GM18867 (cell line): ENCODE measurements at regions not wholly inside any gene's neighbourhood (a gene's known extent, or its start where the extent isn't known, plus 50 kb on each side); places are given as distances from the start of the nearest gene placed in this dataset.
A peak's percentile ranks its signal among the peaks of the same experiment; 100 is the strongest.

Experiments used
- ATAC-seq: cut with Tn5 transposase; IDR thresholded peaks from one replicate; pipeline ENCODE4 v1.9.1; 2021; ENCODE audit warnings: mild to moderate bottlenecking, moderate library complexity; ENCODE audit not compliant: unreplicated experiment

DNA sequence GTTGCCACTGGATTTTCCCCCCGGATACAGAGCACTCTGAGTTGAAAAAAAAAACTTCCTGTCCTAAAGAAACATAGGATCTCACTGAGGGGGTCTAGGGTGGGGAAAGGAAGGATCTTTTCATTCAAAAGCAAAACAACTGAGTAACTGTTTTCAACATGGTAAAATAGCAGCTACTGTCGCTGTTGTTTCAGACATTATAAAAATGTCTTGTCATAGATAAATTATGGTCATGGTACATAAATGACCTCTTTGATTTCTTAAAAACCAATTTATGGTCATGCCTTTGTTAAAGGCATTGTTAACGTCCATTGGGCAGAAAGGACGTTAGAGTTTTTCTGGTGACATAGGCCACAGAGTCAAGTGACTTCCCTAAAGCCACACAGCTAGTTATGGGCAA, 180.4 kb upstream of the DTNBP1 start:
- no peak for ATAC-seq

DNA sequence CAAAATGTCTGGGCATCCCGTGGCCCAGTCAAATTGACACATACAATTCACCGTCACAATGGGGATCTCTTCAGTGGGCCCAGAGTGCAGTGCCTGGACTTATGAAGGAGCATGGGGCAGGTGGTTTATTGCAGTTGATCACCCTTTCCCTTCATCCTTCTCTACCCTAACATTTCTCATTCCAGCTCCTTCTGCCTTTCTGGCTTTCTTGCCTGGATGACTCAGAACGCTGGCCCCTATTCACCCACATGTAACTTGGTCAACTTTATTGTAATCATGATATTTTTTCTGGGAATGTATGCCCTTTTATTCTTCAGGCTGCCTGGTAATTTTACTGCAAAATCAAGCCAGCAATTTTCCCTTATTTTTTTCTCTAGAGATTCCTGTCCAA, 179.9 kb upstream of the DTNBP1 start:
- ATAC-seq = no peak

DNA sequence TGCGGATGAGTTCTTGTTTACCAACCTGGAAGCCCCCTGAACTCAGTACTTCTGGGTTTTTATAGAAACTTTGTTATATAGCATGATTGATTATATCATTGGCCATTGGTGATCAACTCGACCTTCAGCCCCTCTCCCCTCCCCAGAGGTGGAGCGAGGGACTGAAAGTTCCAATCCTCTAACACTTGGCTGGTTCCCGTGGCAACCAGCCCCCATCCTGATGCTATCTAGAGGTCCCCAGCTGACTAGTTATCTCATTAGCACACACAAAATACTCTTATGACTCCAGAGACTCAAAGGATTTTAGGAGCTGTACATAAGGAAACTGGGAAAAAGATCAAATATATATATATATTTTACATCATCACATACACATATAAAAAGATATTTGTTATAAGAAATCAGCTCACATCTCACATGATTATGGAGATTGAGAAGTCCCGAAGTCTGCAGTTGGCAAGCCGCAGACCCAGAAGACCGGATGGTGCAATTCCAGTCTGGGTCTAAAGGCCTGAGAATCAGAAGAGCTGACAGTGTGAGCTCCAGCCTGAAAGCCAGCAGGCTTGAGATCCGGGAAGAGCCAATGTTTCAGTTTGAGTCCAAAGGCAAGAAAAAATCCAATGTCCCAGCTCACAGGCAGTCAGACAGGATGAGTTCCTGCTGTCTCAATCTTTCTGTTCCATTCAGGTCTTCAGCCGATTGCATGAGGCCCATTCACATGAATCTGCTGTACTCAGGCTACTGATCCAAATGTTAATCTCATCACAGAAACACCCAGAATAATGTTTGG, 179.3 kb upstream of the DTNBP1 start:
- no peak for ATAC-seq

DNA sequence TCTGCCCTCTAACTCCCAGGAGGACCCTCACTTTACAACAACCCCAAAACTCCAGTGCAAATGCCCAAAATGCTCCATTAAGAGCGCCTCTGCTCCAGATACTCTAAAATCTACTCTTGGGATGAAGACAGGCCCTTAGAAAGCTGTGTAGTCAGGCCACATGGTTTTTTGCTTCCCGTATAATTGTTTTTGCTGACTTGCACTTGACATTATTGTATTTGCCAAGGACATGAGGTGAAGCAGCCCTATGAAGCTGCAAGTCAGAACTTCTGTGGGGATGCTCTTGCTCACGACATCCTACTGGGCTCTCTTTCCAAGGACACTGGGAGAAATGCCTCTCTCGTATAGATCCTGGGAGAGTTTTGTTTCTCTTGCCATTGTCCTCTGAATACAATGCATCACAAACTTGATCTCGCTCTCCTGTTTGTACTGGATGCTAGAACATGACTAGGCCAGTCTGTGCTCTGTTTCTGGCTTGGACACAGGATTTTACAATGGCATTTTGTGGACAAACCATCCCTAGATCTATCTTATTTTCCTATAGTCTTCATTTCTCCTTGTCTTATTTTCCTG, 177.2 kb upstream of the DTNBP1 start:
- no peak for ATAC-seq

DNA sequence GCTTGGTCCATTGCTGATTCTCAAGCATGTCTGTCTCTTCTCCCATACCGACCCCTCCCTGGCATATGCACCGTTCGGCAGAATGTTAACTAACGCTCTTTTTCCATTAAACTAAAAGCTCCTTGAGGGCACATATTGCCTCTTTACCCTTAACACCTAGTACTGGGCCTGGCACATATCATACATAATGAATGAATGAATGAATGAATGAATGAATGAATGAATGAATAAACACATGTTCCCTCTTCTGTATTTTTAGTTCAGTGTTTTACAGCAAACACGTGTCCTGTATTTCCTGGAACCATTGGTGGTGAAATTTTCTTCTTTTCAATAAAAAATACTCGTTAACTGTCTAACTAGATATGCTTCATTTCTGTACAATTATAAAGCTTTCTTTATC, 174.4 kb upstream of the DTNBP1 start:
- ATAC-seq = no peak

DNA sequence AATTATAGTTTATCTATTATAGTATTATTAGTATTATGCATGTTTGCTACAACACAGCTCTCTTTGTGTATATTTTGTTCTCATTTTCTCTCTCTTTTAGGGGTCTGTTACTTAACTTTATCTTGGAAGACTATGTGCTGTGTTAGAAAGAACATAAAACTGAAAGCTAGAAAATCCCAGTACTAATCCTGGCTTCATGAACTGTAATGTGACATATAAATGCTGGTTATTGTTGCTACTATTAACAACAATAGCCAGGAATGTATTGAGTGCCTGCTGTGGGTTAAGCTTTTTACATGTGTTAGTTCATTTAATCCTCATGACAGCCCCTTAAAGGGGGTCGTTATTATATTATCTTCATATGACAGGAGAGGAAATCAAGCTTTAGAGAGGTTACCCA, 170.0 kb upstream of the DTNBP1 start:
- no peak for ATAC-seq

DNA sequence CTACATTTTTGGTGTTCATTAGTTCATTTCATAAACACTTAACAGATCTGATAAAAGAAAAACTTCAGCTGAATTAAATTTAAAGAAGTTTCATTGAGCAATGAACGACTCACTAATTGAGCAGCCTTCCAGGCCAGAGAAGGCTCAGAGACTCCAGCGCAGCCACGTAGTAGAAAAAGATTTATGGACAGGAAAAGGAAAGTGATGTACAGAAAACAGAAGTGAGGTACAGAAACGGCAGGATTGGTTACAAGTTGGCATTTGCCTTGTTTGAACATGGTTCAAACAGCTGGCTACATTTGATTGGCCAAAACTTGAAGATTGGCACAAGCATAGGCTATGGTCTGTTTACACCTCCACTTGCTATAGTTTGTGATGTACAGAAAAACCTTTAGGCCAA, 166.3 kb upstream of the DTNBP1 start:
- no peak for ATAC-seq

DNA sequence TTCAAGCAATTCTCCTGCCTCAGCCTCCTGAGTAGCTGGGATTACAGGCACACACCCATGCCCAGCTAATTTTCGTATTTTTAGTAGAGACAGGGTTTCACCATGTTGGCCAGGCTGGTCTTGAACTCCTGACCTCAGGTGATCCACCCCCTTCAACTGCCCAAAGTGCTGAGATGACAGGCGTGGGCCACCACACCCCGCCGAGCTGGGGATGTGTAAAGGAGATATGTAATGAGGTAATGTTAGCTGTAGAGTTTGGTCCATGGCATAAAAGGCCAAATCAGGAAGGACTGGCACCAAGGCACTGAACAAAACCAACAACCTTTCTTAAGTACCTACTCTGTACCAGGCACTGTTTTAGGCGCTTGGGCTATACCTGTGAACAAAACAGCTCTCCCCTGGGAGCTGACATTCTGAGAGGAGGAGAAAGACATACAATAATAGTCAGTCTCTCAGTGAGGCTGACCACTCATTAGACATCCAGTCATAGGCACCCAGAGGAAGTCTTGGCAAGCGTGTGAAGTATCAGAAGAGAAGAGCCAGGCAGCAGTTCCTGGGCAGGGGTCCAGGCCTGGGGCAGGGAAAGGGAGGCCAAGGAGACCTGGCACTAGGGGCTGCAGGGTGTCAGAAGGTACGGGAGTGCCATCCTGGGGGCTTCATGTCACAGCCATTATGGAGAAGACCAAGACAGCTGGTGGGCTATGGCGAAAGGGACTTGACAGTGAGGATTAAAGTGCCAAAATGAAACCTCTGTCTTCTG, 164.8 kb upstream of the DTNBP1 start:
- no peak for ATAC-seq

DNA sequence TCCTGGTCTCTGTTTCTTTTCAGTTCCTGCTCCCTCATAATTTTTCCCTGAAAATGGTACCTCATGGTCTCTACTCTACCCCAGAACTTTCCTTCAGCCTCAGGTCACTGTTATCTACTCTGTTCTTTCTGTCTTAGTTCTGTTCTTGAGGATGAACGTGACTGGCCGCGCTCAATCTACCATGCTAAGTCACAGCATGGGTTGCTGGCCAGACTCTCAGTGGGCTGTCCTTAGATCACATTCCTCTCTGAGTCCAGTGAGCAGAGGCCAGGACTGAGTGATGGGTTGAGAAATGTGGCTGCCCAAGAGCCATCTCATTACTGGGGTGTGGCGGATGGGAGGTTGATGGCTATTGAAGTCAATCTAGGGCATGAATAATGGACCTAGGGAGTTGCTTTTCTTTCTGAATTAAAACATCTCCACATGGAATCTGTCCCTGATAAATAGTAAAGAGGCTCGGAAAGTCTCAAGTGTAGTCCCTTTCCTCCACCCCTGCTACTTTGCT, 164.0 kb upstream of the DTNBP1 start:
- no peak for ATAC-seq

DNA sequence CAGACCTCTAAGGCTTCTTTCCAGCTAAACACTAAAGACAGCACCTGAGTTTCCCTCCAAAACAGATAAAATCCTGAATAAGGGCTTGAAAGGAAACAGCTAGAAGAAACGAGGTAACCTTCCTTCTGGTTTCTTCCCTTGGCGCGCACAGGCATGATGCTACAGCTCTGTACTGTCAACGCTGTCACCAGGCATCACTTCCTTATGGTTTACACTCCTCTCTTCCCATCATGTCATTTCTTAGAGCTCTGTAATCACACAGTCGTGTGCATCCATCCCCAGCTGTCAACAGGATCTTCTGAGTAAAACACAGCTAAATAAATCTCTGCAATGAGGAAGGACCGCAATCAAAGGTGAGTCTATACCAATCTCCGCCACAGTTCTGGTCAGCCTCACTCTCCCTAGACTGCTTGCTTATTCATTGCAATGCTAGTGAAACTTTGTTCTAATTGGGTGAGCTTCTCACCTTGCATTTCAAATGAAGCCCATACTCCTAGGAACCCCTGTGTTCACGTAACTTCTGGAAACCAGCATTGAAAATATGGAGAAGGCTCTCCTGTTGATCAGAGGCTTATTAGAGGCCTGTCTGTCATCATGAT, 162.6 kb upstream of the DTNBP1 start:
- no peak for ATAC-seq

DNA sequence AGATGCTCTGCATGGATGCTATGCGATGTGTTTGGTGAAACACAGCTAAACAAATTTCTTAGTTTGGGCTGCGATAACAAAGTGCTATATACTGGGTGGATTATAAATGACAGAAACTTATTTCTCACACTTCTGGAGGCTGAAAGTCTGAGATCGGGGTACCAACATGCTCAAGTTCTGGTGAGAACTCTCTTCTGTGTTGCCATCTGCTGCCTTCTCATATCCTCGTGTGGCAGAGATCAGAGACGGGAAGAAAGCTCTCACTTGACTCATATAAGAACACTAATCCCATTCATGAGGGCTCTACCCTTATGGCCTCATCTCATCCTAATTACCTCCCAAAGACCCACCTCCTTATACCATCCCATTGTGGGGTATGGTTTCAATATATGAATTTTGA, 162.0 kb upstream of the DTNBP1 start:
- no peak for ATAC-seq

DNA sequence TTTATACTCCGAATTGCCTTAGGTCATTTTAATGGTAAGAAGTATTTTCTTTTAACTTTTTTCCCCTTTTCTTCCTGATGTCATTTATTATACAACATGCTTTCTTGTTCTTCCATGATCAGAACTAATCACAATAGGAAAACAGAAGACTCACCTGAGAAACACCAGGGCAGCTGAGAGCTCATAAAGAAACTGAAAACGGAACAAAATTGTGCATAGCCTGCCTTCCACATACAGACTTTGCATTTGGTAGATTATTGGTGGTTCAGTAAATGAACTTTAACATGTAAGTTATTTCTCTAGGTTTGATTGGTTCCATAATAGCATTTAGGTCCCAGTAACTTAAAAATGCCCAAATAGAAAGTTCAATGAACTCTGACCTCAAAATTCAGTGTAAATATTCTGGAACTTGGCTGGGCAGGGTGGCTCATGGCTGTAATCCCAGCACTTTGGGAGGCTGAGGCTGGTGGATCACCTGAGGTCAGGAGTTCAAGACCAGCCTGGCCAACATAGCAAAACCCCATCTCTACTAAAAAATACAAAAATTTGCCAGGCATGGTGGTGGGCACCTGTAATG, 161.1 kb upstream of the DTNBP1 start:
- ATAC-seq = peak; percentile 74

DNA sequence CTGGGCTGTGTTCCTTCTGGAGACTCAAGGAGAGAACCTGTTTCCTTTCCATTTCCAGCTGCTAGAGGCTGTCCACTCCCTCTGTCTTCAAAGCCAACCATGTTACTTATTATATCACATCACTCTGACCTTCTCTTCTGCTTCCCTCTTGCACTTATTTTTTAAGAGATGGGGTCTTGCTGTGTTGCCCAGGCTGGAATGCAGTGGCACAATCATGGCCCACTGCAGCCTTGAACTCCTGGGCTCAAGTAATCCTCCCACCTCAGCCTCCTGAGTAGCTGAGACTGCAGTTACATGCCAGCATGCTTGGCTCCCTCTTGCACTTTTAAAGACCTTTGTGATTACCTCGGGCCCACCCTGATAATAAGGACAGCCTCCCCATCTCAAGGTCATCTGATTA, 160.0 kb upstream of the DTNBP1 start:
- ATAC-seq = no peak

DNA sequence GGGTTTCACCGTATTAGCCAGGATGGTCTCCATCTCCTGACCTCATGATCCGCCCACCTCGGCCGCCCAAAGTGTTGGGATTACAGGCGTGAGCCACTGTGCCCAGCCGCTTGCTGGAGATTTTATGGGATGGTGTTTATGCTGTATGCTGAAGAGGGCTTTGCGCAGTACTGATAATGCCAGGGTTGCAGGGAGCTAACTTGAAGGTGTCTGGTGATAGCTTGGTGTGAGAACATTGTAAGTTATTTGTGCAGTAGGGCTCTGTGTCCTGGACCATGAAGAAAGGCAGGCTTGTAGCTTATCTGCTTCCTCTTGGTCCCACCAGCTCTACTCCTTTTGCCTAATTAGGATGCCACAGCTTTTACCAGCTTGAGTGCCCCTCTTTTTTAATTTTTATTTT, 157.0 kb upstream of the DTNBP1 start:
- no peak for ATAC-seq

DNA sequence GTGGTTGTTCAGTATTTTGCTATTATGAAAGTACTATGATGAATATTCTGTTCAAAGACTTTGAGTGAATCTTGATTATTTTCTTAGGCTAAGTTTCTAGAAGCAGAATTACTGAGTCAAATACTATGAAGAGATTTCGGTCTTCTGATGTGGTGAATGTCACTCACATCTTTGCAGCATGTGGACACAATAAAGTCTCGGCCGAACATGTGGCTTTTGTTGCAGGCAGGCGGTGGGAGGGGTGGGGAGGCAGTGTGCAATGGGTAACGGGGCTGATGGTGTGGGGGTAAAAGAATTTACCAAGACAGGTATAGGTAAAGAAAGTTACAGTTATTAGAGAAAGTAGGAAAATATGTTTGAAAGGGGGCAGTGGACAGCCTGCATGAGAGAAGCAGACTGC, 156.4 kb upstream of the DTNBP1 start:
- no peak for ATAC-seq

DNA sequence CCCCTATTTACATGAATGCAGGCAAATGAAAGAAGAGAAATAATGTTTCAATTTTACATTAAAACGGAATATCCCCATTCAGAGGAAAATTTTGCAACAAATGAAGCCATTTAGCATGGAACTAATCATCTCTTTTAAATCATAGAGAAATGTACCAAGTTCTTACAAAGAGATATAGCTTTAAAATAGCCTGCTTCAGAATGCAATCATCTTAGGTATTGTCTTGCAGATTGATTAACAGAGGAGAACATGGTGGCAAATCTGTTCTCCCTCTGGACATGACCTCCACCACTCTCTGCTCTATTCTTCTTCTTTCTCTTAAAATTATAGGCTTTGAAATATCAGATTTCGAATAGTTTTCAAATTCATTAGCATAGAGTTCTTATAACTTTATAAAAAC, 155.7 kb upstream of the DTNBP1 start:
- ATAC-seq = no peak

DNA sequence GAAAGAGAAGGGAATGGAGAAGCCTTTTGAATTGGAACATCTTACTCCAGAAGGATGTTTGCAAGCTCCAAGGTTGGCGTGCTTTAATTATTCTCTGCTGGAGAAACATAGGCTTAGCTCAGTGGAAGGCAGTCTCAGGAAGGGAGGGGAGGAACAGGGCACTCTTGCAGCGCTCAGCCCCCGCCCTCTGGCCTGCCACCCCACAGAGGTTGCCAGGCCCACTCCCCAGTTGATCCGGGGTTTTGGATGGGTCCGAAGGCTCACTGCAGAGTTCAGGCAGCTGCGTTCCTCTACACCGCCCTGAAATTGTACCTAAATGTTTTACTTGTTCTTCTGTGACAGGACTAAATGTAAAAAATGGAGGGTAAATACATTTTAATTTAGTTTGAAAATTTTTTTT, 155.2 kb upstream of the DTNBP1 start:
- no peak for ATAC-seq

DNA sequence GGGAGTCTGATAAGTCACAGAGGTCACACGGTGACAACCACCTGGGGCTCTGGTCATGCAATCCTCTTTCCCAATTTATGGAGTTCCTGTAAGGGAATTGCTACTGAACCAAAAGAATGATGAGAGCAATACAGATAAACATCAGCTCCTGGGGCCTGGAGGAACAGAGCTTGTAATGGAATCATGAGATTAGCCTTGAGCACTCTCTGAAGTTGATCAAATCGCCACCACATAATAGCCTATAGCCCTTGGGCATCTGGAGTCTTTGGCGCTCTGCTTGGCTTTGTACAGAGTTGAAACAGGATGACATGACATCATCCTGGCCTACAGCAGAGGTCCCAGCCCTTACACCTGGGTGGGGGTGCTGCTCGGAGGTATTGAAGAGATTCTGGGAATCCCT, 154.3 kb upstream of the DTNBP1 start:
- no peak for ATAC-seq

DNA sequence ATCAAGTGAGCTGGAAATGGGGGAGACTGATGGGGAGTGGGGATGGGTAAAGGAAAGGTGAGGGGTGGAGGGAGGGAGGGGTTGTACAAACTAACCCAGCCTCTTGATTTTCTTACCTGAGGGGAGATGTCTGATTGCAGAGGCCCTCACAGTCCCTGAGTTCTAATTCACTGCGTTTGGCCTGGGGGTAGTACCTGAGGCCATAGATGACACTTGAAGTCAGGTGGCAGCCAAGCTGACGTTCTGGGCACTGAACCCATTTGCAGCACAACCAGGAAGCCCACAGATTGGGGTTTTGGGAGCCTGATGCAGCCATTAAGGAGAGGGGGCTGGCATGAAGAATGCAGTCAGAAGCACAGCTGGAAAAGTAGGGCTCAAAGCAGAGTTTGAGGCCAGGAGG, 153.8 kb upstream of the DTNBP1 start:
- no peak for ATAC-seq

DNA sequence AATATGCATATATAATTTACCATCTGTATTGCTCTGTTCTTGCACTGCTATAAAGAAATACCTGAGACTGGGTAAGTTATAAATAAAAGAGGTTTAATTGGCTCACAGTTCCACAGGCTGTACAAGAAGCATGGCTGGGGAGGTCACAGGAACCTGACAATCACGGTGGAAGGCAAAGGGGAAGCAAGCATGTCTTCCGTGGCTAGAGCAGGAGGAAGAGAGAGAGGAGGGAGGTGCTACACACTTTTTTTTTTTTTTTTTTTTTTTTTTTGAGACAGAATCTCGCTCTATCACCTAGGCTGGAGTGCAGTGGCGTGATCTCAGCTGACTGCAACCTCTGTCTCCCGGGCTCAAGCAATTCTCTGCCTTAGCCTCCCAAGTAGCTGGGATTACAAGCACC, 150.9 kb upstream of the DTNBP1 start:
- ATAC-seq = peak; percentile 57

DNA sequence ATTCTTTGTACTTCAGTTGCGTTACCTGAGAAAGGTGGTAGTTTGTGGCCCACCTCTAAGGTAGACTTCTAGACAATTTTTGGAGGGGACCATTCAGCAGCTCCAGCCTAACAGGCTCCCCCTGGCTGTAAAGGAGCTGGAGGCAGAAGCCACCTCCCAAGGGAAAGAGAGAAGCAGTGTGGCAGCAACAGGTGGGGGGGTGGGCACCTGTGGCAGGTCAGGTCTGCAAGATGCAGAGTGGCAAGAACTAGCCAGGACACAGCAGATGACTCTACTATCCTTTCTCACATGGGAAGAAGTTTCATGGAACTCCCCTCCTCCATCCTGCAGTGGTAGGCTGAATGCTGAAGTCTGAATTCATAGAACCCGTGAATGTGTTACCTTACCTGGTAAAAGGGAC, 148.3 kb upstream of the DTNBP1 start:
- no peak for ATAC-seq
